ENCODE measurements at regions not wholly inside any gene's neighbourhood (a gene's known extent, or its start where the extent isn't known, plus 50 kb on each side); places are given as distances from the start of the nearest gene placed in this dataset.
"Not testable (repeated sequence)": the region's sequence is repeated elsewhere in the genome, so short reads cannot be mapped to it uniquely, and the experiment has no call there.

GRCh38 chr3:59189526-59189925 is 139.7 kb upstream of the CFAP20DC start:
- Histone ChIP-seq H3K4me3 (ENCODE audit: low read depth, low read length) (no peak overlapping the region), H3K36me3 (ENCODE audit: control insufficient read depth, insufficient read depth, low read length) (no peaks in the 10 kb centered on the region), H3K27me3 (ENCODE audit: control insufficient read depth, insufficient read depth, low read length) (no peaks in the 10 kb centered on the region)
- TF ChIP-seq, protein P1, sequence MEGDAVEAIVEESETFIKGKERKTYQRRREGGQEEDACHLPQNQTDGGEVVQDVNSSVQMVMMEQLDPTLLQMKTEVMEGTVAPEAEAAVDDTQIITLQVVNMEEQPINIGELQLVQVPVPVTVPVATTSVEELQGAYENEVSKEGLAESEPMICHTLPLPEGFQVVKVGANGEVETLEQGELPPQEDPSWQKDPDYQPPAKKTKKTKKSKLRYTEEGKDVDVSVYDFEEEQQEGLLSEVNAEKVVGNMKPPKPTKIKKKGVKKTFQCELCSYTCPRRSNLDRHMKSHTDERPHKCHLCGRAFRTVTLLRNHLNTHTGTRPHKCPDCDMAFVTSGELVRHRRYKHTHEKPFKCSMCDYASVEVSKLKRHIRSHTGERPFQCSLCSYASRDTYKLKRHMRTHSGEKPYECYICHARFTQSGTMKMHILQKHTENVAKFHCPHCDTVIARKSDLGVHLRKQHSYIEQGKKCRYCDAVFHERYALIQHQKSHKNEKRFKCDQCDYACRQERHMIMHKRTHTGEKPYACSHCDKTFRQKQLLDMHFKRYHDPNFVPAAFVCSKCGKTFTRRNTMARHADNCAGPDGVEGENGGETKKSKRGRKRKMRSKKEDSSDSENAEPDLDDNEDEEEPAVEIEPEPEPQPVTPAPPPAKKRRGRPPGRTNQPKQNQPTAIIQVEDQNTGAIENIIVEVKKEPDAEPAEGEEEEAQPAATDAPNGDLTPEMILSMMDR (IDR thresholded peaks at IDR 0.05; ENCODE audit: insufficient read depth, low read length, severe bottlenecking): no peak
- DNase-seq (ENCODE audit: low read depth): peak; percentile 76
- no peak for FAIRE-seq

GRCh38 chr3:59186725-59187124 is 136.9 kb upstream of the CFAP20DC start:
- FAIRE-seq: no peak
- DNase-seq (ENCODE audit: low read depth): no peak

GRCh38 chr3:59185591-59186369 is 136.0 kb upstream of the CFAP20DC start:
- FAIRE-seq (no peak), DNase-seq (ENCODE audit: low read depth) (peak; percentile 63)
- Histone ChIP-seq H3K27me3 (ENCODE audit: control insufficient read depth, insufficient read depth, low read length) (no peaks in the 10 kb centered on the region), H3K36me3 (ENCODE audit: control insufficient read depth, insufficient read depth, low read length) (no peaks in the 10 kb centered on the region), H3K4me3 (ENCODE audit: low read depth, low read length) (no peak overlapping the region)
- TF ChIP-seq, protein P1 (IDR thresholded peaks at IDR 0.05; ENCODE audit: insufficient read depth, low read length, severe bottlenecking): no peak

More at GRCh38 chr3:59186725-59187124, 136.9 kb upstream of the CFAP20DC start:
- Histone ChIP-seq H3K27me3 (ENCODE audit: control insufficient read depth, insufficient read depth, low read length) (no peaks in the 10 kb centered on the region), H3K36me3 (ENCODE audit: control insufficient read depth, insufficient read depth, low read length) (no peaks in the 10 kb centered on the region), H3K4me3 (ENCODE audit: low read depth, low read length) (no peak overlapping the region)
- TF ChIP-seq, protein P1 (IDR thresholded peaks at IDR 0.05; ENCODE audit: insufficient read depth, low read length, severe bottlenecking): no peak

- peak; percentile 68 for FAIRE-seq
- Histone ChIP-seq H3K4me3 (ENCODE audit: low read depth, low read length) (no peak overlapping the region), H3K36me3 (ENCODE audit: control insufficient read depth, insufficient read depth, low read length) (no peaks in the 10 kb centered on the region), H3K27me3 (ENCODE audit: control insufficient read depth, insufficient read depth, low read length) (no peaks in the 10 kb centered on the region)
- no peak for DNase-seq (ENCODE audit: low read depth)
- TF ChIP-seq, protein P1 (IDR thresholded peaks at IDR 0.05; ENCODE audit: insufficient read depth, low read length, severe bottlenecking): no peak
Observed at GRCh38 chr3:59180006-59180405, 130.2 kb upstream of the CFAP20DC start.

DNA sequence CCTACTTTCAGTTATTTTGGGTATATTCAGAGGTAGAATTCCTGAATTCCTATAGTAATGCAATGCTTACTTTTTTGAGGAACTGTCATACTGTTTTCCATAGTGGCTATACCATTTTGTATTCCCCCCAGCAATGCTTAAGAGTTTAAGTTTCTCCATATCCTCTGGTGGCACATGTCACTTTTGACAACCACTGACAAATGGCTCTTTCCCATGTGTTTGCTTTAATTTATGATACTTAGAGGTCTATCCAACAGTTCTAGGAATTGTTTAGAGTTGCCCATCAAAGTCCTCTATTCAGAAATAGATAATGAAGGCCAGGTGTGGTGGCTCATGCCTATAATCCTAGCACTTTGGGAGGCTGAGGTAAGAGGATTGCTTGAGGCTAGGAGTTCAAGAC is 128.9 kb upstream of the CFAP20DC start:
- TF ChIP-seq, protein P1 (IDR thresholded peaks at IDR 0.05; ENCODE audit: insufficient read depth, low read length, severe bottlenecking): no peak
- no peaks in the 10 kb centered on the region for H3K27me3 ChIP-seq (ENCODE audit: control insufficient read depth, insufficient read depth, low read length)
- FAIRE-seq (no peak), DNase-seq (ENCODE audit: low read depth) (no peak)
- no peak overlapping the region for H3K4me3 ChIP-seq (ENCODE audit: low read depth, low read length)
- no peaks in the 10 kb centered on the region for H3K36me3 ChIP-seq (ENCODE audit: control insufficient read depth, insufficient read depth, low read length)

DNA sequence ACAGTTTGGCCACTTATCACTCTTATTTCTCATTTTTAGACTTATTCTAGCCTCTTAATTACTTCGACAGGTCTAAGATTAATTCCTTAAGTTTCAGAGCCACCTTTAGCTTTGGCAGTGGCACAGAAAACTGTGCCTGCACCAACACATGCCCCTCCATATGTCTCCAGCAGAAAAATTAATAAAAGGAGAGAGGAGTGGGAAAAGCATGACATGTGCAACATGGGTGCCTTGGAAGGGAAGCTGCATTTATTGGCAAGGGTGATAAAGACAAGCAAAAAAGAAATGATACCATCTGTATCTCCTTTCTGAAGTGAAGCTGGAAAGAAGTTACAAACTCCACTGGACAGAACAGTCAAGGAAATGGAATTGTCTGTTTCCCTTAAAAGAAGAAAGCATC is 121.7 kb upstream of the CFAP20DC start:
- DNase-seq (ENCODE audit: low read depth) (no peak), FAIRE-seq (no peak)
- H3K27me3 ChIP-seq (ENCODE audit: control insufficient read depth, insufficient read depth, low read length): no peaks in the 10 kb centered on the region
- TF ChIP-seq, protein P1 (IDR thresholded peaks at IDR 0.05; ENCODE audit: insufficient read depth, low read length, severe bottlenecking): no peak
- H3K36me3 ChIP-seq (ENCODE audit: control insufficient read depth, insufficient read depth, low read length): no peaks in the 10 kb centered on the region
- no peak overlapping the region for H3K4me3 ChIP-seq (ENCODE audit: low read depth, low read length)

DNA sequence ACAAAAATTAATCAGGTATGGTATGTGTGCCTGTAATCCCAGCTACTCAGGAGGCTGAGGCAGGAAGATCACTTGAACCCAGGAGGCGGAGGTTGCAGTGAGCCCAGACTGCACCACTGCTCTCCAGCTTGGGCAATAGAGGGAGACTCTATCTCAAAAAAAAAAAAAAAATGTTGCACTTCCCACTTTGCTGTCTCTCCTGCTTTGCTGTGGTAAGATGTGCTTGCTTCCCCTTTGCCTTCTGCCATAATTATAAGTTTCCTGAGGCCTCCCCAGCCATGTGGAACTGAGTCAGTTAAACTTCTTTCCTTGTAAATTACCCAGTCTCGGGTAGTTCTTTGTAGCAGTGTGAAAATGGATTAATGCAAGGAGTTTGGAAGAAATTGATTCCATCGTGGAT is 120.3 kb upstream of the CFAP20DC start:
- FAIRE-seq; H3K36me3 ChIP-seq (ENCODE audit: control insufficient read depth, insufficient read depth, low read length); H3K27me3 ChIP-seq (ENCODE audit: control insufficient read depth, insufficient read depth, low read length); DNase-seq (ENCODE audit: low read depth); H3K4me3 ChIP-seq (ENCODE audit: low read depth, low read length): not testable (repeated sequence)
